D341Med (cell line): ENCODE measurements at regions not wholly inside any gene's neighbourhood (a gene's known extent, or its start where the extent isn't known, plus 50 kb on each side); places are given as distances from the start of the nearest gene placed in this dataset.

Experiments used
- DNase-seq: peaks from one replicate; pipeline ENCODE4 v3.0.0; 2012; ENCODE audit warnings: low spot score

DNA sequence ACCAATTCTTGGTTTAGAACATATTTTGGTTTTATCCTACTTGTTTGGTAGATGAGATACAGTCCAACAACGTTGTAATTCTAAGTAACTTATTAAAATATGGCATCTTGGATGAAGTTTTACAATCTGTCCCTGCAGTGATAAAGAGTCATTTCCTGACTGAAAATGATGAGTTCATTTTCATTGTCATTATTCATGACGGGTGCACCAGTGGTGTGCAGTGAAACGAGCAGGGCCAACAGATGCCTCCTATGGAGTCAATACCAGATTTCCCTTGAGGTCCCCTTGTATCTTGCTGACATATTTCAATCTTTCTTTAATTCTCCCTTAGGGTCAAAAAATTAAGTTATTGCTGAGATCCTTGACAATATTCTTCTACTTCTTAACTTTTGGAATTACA lies 438.5 kb downstream of the LRIG3 start:
- no peak for DNase-seq

DNA sequence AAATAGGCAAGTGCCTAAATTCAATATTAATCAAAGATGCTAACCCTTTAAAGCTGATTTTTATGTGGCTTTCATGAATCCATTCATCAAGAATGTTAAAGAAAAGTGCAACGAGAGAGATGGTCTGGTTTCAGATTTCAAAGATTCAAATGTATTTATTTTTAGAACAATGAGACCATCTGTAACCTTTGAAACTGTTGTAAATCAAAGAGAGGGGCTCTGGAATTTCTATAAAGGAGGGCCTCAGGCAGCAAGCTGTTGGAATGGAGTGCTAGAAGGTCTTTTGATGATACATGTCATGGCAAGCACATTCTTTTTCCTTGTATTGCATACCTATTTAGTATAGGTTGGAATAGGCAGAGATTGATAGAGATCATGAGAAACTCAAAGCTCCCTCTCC lies 433.0 kb downstream of the LRIG3 start:
- DNase-seq: no peak

GRCh38 chr12:58487678-58488161 lies 432.6 kb downstream of the LRIG3 start:
- no peak for DNase-seq

DNA sequence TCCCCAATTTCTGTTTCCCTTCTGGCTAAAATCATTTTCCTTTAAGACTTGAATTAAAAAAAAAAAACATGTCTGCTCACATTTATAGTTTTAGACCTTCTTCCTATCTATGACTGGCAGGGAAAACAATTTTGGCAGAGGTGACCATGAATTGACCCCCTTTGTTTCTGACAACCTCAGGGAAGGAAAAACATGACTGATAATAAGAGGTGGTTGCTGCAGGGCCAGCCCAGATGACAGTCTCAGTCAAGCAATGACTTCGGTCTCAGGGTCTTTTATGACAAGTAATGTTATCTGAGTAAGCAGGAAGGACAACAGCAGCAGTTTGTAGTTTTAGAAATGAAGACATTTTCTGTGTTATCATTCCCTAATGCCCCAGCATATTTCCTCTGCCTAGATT lies 430.9 kb downstream of the LRIG3 start:
- DNase-seq: no peak

GRCh38 chr12:58491306-58491705 lies 429.0 kb downstream of the LRIG3 start:
- DNase-seq: no peak

DNA sequence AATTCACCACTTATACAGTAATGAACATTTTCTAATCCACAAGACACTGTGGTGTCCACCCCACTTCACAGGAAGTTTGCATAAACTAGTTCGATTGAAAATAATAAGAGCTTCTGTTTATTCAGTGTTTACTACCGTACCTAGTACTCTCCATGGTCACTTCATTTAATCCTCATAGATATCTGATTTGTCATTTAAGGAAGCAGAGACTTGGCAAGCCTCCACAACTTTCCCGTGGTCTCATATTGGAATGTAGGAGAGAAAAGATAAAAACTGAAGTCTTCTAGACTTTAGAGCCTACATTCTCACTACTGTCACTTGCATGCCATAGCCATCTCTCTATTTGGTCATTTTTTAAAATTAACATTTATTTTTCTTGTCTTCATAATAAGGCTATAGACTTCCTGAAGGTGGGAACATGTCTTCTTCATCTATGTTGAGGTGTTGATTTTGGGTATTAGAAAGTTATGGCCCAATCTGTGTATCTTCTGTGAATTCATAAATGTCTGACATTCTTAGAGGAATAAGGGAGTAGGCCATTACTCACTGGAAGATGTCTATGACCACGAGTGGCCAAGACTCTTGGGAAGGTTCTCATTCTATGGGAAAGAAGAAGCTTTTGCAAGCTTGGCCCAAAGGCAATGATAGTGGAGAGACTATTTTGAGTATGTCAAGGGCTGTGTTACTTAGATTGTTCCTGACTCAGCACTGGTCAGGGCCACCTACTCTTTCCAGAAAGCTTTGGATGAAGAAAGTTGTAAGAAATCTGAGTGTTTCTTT lies 423.7 kb downstream of the LRIG3 start:
- no peak for DNase-seq

GRCh38 chr12:58500399-58500798 lies 419.9 kb downstream of the LRIG3 start:
- DNase-seq: no peak

DNA sequence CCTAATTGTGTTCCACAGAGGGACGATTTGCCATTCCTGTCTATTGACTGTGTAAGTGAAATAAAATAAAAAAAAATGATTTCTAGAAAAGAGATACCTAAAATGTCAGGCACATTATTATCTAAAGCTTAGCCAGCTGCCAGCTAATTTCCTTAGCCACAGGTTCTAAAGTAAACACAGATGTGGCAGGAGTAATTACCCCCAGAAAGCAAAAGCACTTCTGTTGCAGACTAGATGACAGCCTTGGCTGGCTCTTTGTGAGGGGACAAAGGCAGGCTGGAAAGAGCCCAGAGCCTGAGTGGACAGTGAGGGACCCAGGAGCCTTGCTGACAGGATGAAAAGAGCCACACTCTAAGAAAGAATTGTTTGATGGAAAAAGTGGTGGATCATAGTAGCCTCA lies 418.1 kb downstream of the LRIG3 start:
- no peak for DNase-seq

DNA sequence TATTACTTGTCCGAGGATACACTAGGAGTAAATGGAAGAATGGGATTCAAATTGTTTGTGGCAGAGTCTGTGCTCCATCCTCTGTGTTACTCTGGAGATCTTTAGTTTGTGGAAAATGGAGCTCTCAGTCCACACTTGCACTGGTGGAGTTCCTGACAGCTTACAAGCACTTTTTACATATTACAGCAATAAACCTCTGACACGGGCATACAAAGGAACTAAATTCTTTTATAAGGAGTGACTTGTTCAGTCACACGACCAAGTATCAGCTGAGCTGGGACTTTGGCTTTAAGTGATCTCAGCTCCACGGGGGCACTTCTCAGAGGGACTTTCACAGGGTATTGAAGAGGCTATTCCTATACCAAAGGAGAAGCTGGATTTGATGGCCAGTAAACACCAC lies 417.5 kb downstream of the LRIG3 start:
- DNase-seq: no peak

DNA sequence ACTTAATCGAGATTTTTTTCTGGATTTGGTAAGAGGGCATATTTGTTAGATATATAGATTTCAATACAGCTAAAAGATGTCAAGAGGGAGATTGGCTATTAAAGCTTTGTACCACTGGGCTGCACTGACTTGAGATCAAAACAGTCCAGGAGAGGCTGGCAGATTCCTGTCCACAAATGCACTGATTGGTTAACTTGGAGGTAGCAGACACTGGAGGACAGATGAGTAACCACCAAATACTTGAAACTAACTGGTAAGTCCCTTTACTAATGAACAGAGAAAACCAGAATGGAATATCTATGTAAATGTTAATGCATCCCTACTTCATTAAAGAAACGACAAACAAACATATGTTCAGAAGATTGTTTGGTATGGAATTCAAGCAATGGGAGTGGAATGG lies 416.6 kb downstream of the LRIG3 start:
- no peak for DNase-seq

DNA sequence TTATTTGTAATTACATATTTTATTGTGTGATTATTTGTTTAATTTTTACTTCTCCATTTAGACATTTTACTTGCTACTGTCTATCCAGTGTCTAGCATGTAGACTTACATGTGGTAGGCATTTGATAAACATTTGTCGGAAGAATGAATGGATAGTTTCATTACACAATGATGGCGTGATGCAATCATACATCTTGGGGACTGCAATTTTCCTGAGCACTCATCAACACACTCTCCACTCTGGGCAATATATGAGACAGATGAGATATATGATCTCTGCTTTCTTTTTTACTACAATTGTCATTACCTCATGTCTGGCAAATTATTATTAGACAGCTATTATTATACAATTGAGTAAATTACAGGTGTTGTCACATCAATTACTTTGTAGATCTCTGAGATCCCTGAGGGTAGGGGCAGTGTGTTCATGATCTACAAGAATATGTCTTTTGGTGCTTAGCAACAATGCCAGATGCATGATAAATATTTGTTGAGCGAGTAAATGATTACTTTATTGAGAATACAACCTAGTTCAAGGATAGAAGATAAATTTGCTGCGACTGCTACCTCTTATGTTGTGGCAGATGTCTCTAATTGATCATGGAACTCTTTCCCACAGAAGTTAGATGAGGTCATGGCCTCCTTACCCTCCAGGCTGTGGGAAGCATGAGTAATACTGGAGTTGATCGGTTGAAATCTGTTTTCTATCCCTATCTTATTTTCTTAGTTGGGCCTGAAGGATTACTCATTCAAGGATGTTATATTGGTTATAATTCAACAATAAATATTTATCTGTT lies 416.0 kb downstream of the LRIG3 start:
- no peak for DNase-seq

- DNase-seq: no peak
Observed at GRCh38 chr12:58509116-58509885, 411.0 kb downstream of the LRIG3 start.

GRCh38 chr12:58513301-58513834 lies 406.9 kb downstream of the LRIG3 start:
- no peak for DNase-seq

DNA sequence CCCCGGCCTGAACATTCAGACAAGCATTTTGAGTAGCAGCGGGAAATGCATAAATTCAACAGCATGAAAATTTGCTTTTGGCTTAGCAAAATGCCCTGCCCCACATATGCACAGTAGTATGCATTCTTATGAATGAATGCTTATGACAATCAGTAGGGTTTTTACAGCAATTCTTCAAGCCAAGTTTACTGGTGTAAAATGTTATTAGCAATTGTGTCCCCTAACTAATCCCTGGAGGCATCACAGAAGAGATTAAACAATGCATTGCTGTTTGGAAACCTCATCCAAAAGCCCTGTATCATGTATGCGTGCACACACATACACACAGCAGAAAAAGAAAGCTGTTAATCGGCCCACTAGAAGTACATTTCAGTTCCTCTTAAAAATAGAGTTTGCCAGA lies 406.5 kb downstream of the LRIG3 start:
- no peak for DNase-seq

GRCh38 chr12:58519839-58520238 lies 400.5 kb downstream of the LRIG3 start:
- DNase-seq: no peak

GRCh38 chr12:58521152-58521551 lies 399.2 kb downstream of the LRIG3 start:
- DNase-seq: no peak

- no peak for DNase-seq
Observed at GRCh38 chr12:58521796-58522195, 398.5 kb downstream of the LRIG3 start.

DNA sequence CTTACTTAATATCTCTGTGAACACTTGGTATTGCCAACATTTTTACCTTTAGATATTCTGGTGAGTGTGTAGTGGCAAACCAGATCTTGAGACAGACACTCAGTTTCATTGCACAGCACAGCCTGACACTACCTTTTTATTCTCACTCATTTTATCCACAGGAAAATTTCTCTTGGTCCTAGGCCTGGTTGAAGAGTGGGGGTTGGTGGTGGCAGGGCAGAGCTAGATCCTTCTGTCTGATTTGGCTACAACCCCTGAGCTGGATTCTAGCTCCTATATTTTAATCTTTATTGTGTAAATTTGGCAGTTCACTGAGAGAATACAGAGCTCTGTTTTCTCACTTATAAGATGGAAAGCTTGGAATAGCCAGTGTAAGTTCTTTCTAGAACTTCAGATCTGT lies 396.9 kb downstream of the LRIG3 start:
- DNase-seq: no peak

- no peak for DNase-seq
Observed at GRCh38 chr12:58528271-58528670, 392.0 kb downstream of the LRIG3 start.

- DNase-seq: no peak
Observed at GRCh38 chr12:58529114-58529665, 391.1 kb downstream of the LRIG3 start.

- no peak for DNase-seq
Observed at GRCh38 chr12:58529897-58530741, 390.2 kb downstream of the LRIG3 start.
